Testis (tissue), 2 donors: ENCODE measurements at regions not wholly inside any gene's neighbourhood (a gene's known extent, or its start where the extent isn't known, plus 50 kb on each side); places are given as distances from the start of the nearest gene placed in this dataset.

ENCODE experiments used
- CTCF ChIP-seq, 3 experiments: fragments of 450-650 bp in 2 of 3; fragments of 200-600 bp in 1 of 3; sonication (generic) in 1 of 3; IDR thresholded peaks; one replicate each; pipeline ENCODE4 v1.5.1; 2016 to 2019; ENCODE audit warnings: antibody characterized with exemption in 3 of 3, mild to moderate bottlenecking in 2 of 3, moderate library complexity in 1 of 3
- POLR2A ChIP-seq: fragments of 450-650 bp; IDR thresholded peaks from one replicate; pipeline ENCODE4 v1.6.1; 2017; ENCODE audit warnings: antibody characterized with exemption, mild to moderate bottlenecking, moderate library complexity

DNA sequence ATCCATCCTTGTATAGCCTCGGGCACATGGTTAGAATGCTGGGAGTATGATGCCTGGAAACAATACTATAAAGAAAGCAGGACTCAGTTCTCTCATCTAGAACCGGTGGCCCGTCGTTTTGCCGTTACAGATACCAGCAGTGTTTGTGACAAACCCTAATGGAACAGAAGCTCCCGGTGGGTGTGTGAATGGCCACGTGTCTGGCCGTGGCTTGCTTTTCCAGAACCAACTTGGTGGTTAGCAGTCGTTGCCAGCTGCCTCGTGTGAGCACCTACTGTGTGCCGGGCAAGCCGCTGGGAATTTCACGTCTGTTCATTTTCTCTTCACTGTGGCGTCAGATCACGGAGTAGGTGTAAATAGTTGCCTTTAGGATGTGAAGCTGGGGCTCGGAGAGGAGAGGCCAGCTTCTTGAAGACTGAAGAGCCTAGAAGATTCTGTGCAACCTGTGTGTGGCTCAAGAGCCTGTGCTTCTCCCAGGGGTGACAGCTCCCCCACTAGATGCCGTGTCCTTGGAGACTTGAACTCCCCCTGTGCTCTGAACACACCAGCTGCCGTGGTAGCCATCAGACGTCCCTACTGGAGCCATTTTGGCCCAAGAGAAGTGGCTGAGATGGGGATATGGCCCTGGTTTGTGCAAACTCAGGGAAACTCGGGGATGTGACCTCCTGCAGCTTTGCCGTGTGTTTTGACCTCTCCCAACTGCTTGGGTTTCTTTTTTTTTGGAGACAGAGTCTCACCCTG is 57.5 kb upstream of the PPARA start:
- TF ChIP-seq POLR2A (no peak), CTCF (IDR thresholded peaks at IDR 0.05) (no peak)
